ENCODE measurements at regions not wholly inside any gene's neighbourhood (a gene's known extent, or its start where the extent isn't known, plus 50 kb on each side); places are given as distances from the start of the nearest gene placed in this dataset.

GRCh38 chr1:232267837-232268598, 361.9 kb downstream of the SIPA1L2 start:
- DNase-seq (ENCODE audit: extremely low read depth, low read depth) = no peak

GRCh38 chr1:232267092-232267836, 362.7 kb downstream of the SIPA1L2 start:
- DNase-seq (ENCODE audit: extremely low read depth, low read depth) = no peak

GRCh38 chr1:232263452-232263851, 366.5 kb downstream of the SIPA1L2 start:
- no peak for DNase-seq (ENCODE audit: extremely low read depth, low read depth)

GRCh38 chr1:232262991-232263390, 366.9 kb downstream of the SIPA1L2 start:
- no peak for DNase-seq (ENCODE audit: extremely low read depth, low read depth)

- DNase-seq (ENCODE audit: extremely low read depth, low read depth) = no peak
Measured at GRCh38 chr1:232260861-232261260, 369.1 kb downstream of the SIPA1L2 start.

GRCh38 chr1:232260045-232260444, 369.9 kb downstream of the SIPA1L2 start:
- no peak for DNase-seq (ENCODE audit: extremely low read depth, low read depth)

- DNase-seq (ENCODE audit: extremely low read depth, low read depth) = no peak
Measured at GRCh38 chr1:232259333-232259732, 370.6 kb downstream of the SIPA1L2 start.

- DNase-seq (ENCODE audit: extremely low read depth, low read depth) = no peak
Measured at GRCh38 chr1:232252546-232253118, 377.3 kb downstream of the SIPA1L2 start.

GRCh38 chr1:232250838-232251237, 379.1 kb downstream of the SIPA1L2 start:
- DNase-seq (ENCODE audit: extremely low read depth, low read depth) = no peak

- DNase-seq (ENCODE audit: extremely low read depth, low read depth) = no peak
Measured at GRCh38 chr1:232249861-232250777, 379.8 kb downstream of the SIPA1L2 start.

GRCh38 chr1:232249339-232249738, 380.6 kb downstream of the SIPA1L2 start:
- no peak for DNase-seq (ENCODE audit: extremely low read depth, low read depth)

- no peak for DNase-seq (ENCODE audit: extremely low read depth, low read depth)
Measured at GRCh38 chr1:232248276-232248820, 381.6 kb downstream of the SIPA1L2 start.

GRCh38 chr1:232247669-232248068, 382.3 kb downstream of the SIPA1L2 start:
- DNase-seq (ENCODE audit: extremely low read depth, low read depth) = no peak

- DNase-seq (ENCODE audit: extremely low read depth, low read depth) = no peak
Measured at GRCh38 chr1:232244426-232244825, 385.5 kb downstream of the SIPA1L2 start.

GRCh38 chr1:232239998-232240397, 389.9 kb downstream of the SIPA1L2 start:
- no peak for DNase-seq (ENCODE audit: extremely low read depth, low read depth)

GRCh38 chr1:232239522-232239921, 390.4 kb downstream of the SIPA1L2 start:
- DNase-seq (ENCODE audit: extremely low read depth, low read depth) = no peak

GRCh38 chr1:232238009-232238408, 391.9 kb downstream of the SIPA1L2 start:
- no peak for DNase-seq (ENCODE audit: extremely low read depth, low read depth)

GRCh38 chr1:232227306-232227705, 402.6 kb downstream of the SIPA1L2 start:
- DNase-seq (ENCODE audit: extremely low read depth, low read depth) = no peak

- DNase-seq (ENCODE audit: extremely low read depth, low read depth) = no peak
Measured at GRCh38 chr1:232226197-232226712, 403.7 kb downstream of the SIPA1L2 start.
